Esophagus muscularis mucosa (tissue), 3 donors: ENCODE measurements at regions not wholly inside any gene's neighbourhood (a gene's known extent, or its start where the extent isn't known, plus 50 kb on each side); places are given as distances from the start of the nearest gene placed in this dataset.

Experiments used
- POLR2A ChIP-seq: fragments of 450-650 bp; IDR thresholded peaks from one replicate; pipeline ENCODE4 v1.6.1; 2017; ENCODE audit warnings: antibody characterized with exemption, moderate library complexity, mild to moderate bottlenecking, low read depth
- TF ChIP-seq, protein P1 (sequence below), 3 experiments: fragments of 200-600 bp in 2 of 3; fragments of 450-650 bp in 1 of 3; sonication (generic) in 2 of 3; IDR thresholded peaks; one replicate each; pipeline ENCODE4 v1.5.1; 2017 to 2019; ENCODE audit warnings: antibody characterized with exemption in 3 of 3, mild to moderate bottlenecking in 2 of 3, moderate library complexity in 1 of 3

- TF ChIP-seq, protein P1, sequence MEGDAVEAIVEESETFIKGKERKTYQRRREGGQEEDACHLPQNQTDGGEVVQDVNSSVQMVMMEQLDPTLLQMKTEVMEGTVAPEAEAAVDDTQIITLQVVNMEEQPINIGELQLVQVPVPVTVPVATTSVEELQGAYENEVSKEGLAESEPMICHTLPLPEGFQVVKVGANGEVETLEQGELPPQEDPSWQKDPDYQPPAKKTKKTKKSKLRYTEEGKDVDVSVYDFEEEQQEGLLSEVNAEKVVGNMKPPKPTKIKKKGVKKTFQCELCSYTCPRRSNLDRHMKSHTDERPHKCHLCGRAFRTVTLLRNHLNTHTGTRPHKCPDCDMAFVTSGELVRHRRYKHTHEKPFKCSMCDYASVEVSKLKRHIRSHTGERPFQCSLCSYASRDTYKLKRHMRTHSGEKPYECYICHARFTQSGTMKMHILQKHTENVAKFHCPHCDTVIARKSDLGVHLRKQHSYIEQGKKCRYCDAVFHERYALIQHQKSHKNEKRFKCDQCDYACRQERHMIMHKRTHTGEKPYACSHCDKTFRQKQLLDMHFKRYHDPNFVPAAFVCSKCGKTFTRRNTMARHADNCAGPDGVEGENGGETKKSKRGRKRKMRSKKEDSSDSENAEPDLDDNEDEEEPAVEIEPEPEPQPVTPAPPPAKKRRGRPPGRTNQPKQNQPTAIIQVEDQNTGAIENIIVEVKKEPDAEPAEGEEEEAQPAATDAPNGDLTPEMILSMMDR (IDR thresholded peaks at IDR 0.05), result no peak
- TF ChIP-seq POLR2A, result no peak
Measured at GRCh38 chr3:30481241-30481640, 125.2 kb upstream of the TGFBR2 start.
